Mesenchymal stem cell (in vitro differentiated cells and primary cell): ENCODE measurements at regions not wholly inside any gene's neighbourhood (a gene's known extent, or its start where the extent isn't known, plus 50 kb on each side); places are given as distances from the start of the nearest gene placed in this dataset.
"Not testable (repeated sequence)": the region's sequence is repeated elsewhere in the genome, so short reads cannot be mapped to it uniquely, and the experiment has no call there.

Source experiments
- DNase-seq: peaks from one replicate; pipeline ENCODE4 v3.0.0-alpha.2; 2013
- H2AFZ ChIP-seq: one replicate; pipeline ENCODE4 v1.6.1; 2013; ENCODE audit warnings: low read depth, mild to moderate bottlenecking, control low read depth, inconsistent platforms, low read length, moderate library complexity
- H2AK5ac ChIP-seq: 2 replicates; pipeline ENCODE4 v1.6.1; 2013; ENCODE audit warnings: low read length, moderate library complexity, mild to moderate bottlenecking, inconsistent platforms; ENCODE audit not compliant: severe bottlenecking
- H2BK120ac ChIP-seq: one replicate; pipeline ENCODE4 v1.6.1; 2013; ENCODE audit warnings: low read depth, mild to moderate bottlenecking, inconsistent platforms, low read length, moderate library complexity
- H2BK12ac ChIP-seq, 2 experiments: one replicate each; pipeline ENCODE4 v1.6.1; 2013; ENCODE audit warnings: inconsistent platforms in 2 of 2, low read length in 2 of 2, mild to moderate bottlenecking in 2 of 2, moderate library complexity in 2 of 2, control low read depth in 1 of 2
- H2BK15ac ChIP-seq: one replicate; pipeline ENCODE4 v1.6.1; 2013; ENCODE audit warnings: mild to moderate bottlenecking, low read depth, inconsistent platforms; ENCODE audit not compliant: poor library complexity, severe bottlenecking
- H2BK5ac ChIP-seq: 2 replicates; pipeline ENCODE4 v1.6.1; 2013; ENCODE audit warnings: low read depth, mild to moderate bottlenecking, low read length, control low read depth, inconsistent platforms; ENCODE audit not compliant: poor library complexity, severe bottlenecking
- H3K14ac ChIP-seq, 2 experiments: one replicate each; pipeline ENCODE4 v1.6.1; 2013; ENCODE audit warnings: inconsistent platforms in 2 of 2, low read length in 2 of 2, control low read depth in 1 of 2, mild to moderate bottlenecking in 1 of 2, moderate library complexity in 1 of 2
- H3K18ac ChIP-seq, 2 experiments: one replicate each; pipeline ENCODE4 v1.6.1; 2013; ENCODE audit warnings: inconsistent platforms in 2 of 2, low read length in 2 of 2, control low read depth in 1 of 2, low read depth in 1 of 2, mild to moderate bottlenecking in 1 of 2
- H3K23ac ChIP-seq, 2 experiments: one replicate each; pipeline ENCODE4 v1.6.1; 2013; ENCODE audit warnings: inconsistent platforms in 2 of 2, low read length in 2 of 2, mild to moderate bottlenecking in 2 of 2, moderate library complexity in 2 of 2, control low read depth in 1 of 2
- H3K27ac ChIP-seq: 2 replicates; pipeline ENCODE4 v1.5.1; 2013; ENCODE audit warnings: mild to moderate bottlenecking, moderate library complexity, low read length, control low read depth, inconsistent platforms; ENCODE audit not compliant: poor library complexity, severe bottlenecking
- H3K27me3 ChIP-seq, 2 experiments: 2 replicates each; pipeline versions ENCODE4 v1.6.1 to v1.7.0; 2013; ENCODE audit warnings: low read length in 2 of 2, mild to moderate bottlenecking in 2 of 2, moderate library complexity in 2 of 2, control low read depth in 1 of 2, inconsistent platforms in 1 of 2; ENCODE audit not compliant: control insufficient read depth in 1 of 2, insufficient read depth in 1 of 2
- H3K36me3 ChIP-seq, 2 experiments: 2 replicates each; pipeline versions ENCODE4 v1.6.1 to v1.7.0; 2013; ENCODE audit warnings: low read length in 2 of 2, control low read depth in 1 of 2, inconsistent platforms in 1 of 2, low read depth in 1 of 2, mild to moderate bottlenecking in 1 of 2; ENCODE audit not compliant: insufficient read depth in 2 of 2, control insufficient read depth in 1 of 2
- H3K4ac ChIP-seq, 2 experiments: one replicate each; pipeline ENCODE4 v1.6.1; 2013; ENCODE audit warnings: inconsistent platforms in 2 of 2, low read length in 2 of 2, mild to moderate bottlenecking in 2 of 2, moderate library complexity in 2 of 2, control low read depth in 1 of 2, low read depth in 1 of 2
- H3K4me1 ChIP-seq: 2 replicates; pipeline ENCODE4 v1.6.1; 2013; ENCODE audit warnings: low read depth, low read length, control low read depth; ENCODE audit not compliant: control insufficient read depth, insufficient read depth
- H3K4me2 ChIP-seq: 2 replicates; pipeline ENCODE4 v1.6.1; 2013; ENCODE audit warnings: low read length, mild to moderate bottlenecking, inconsistent platforms; ENCODE audit not compliant: poor library complexity, severe bottlenecking
- H3K4me3 ChIP-seq, 2 experiments: 2 replicates each; pipeline versions ENCODE4 v1.5.1 to v1.7.0; 2013; ENCODE audit warnings: low read length in 2 of 2, mild to moderate bottlenecking in 2 of 2, control low read depth in 1 of 2, low read depth in 1 of 2; ENCODE audit not compliant: insufficient read depth in 1 of 2
- H3K79me1 ChIP-seq: replicated peaks from 2 replicates; pipeline ENCODE4 v1.6.1; 2013; ENCODE audit warnings: mild to moderate bottlenecking, control low read depth, low read length, inconsistent platforms; ENCODE audit not compliant: poor library complexity, severe bottlenecking
- H3K9ac ChIP-seq: 2 replicates; pipeline ENCODE4 v1.7.0; 2013; ENCODE audit warnings: mild to moderate bottlenecking, low read length, moderate library complexity
- H3K9me3 ChIP-seq: 2 replicates; pipeline ENCODE4 v1.7.0; 2013; ENCODE audit warnings: mild to moderate bottlenecking, low read length; ENCODE audit not compliant: control insufficient read depth
- H4K8ac ChIP-seq: one replicate; pipeline ENCODE4 v1.6.1; 2013; ENCODE audit warnings: inconsistent platforms, mild to moderate bottlenecking, low read length, moderate library complexity
- H4K91ac ChIP-seq: one replicate; pipeline ENCODE4 v1.6.1; 2013; ENCODE audit warnings: mild to moderate bottlenecking, low read length, inconsistent platforms
- WGBS: methylation state at CpG from one replicate; pipeline ENCODE4 v1.1.7; 2013; ENCODE audit warnings: mixed read lengths; 5-methylcytosine and 5-hydroxymethylcytosine counted together

GRCh38 chr16:66087308-66087707, 279.2 kb upstream of the CDH5 start:
- no peak overlapping the region for H2AK5ac ChIP-seq
- H3K4me3 ChIP-seq, result no peak overlapping the region
- no peak overlapping the region for H3K14ac ChIP-seq

GRCh38 chr16:66085651-66086050, 280.8 kb upstream of the CDH5 start:
- no peaks in the 10 kb centered on the region for H3K36me3 ChIP-seq
- H3K9me3 ChIP-seq, result no peaks in the 10 kb centered on the region
- H2BK12ac ChIP-seq, result no peak overlapping the region
- H3K27ac ChIP-seq, result no peak overlapping the region
- DNase-seq, result no peak
- 92% methylated on average over 5 of the region's 5 CpGs for WGBS
- no peak overlapping the region for H3K23ac ChIP-seq
- no peak overlapping the region for H3K4me3 ChIP-seq
- H3K14ac ChIP-seq, result no peak overlapping the region
- H3K79me1 ChIP-seq, result no peaks in the 10 kb centered on the region
- H2BK120ac ChIP-seq, result no peak overlapping the region
- no peaks in the 10 kb centered on the region for H3K27me3 ChIP-seq
- no peak overlapping the region for H4K8ac ChIP-seq
- H3K9ac ChIP-seq, result no peak overlapping the region
- no peak overlapping the region for H3K4me2 ChIP-seq
- H4K91ac ChIP-seq, result no peak overlapping the region
- no peak overlapping the region for H2AFZ ChIP-seq
- no peaks in the 10 kb centered on the region for H3K4me1 ChIP-seq
- no peak overlapping the region for H3K18ac ChIP-seq
- H2BK5ac ChIP-seq, result no peak overlapping the region
- H3K4ac ChIP-seq, result no peak overlapping the region
- H2BK15ac ChIP-seq, result no peak overlapping the region
- no peak overlapping the region for H2AK5ac ChIP-seq

More at GRCh38 chr16:66087308-66087707, 279.2 kb upstream of the CDH5 start:
- Histone ChIP-seq H3K27me3 (no peaks in the 10 kb centered on the region), H3K4me1 (no peaks in the 10 kb centered on the region), H3K36me3 (no peaks in the 10 kb centered on the region), H2BK5ac (no peak overlapping the region), H2AFZ (no peak overlapping the region), H3K4ac (no peak overlapping the region), H3K9me3 (no peaks in the 10 kb centered on the region), H2BK12ac (no peak overlapping the region), H3K4me2 (no peak overlapping the region), H3K79me1 (no peaks in the 10 kb centered on the region), H4K91ac (no peak overlapping the region), H2BK120ac (no peak overlapping the region), H3K9ac (no peak overlapping the region), H3K18ac (no peak overlapping the region), H4K8ac (no peak overlapping the region), H3K23ac (no peak overlapping the region), H2BK15ac (no peak overlapping the region), H3K27ac (no peak overlapping the region)
- DNase-seq, result no peak

- no CpG with 5 or more reads among the region's 2 CpGs for WGBS
Observed at GRCh38 chr16:66084731-66085130, 281.8 kb upstream of the CDH5 start.

GRCh38 chr16:66084306-66084705, 282.2 kb upstream of the CDH5 start:
- no peak overlapping the region for H3K18ac ChIP-seq
- H2AFZ ChIP-seq, result no peak overlapping the region
- no peak overlapping the region for H3K27ac ChIP-seq
- H3K4me3 ChIP-seq, result no peak overlapping the region
- H3K4ac ChIP-seq, result no peak overlapping the region
- no peak overlapping the region for H2AK5ac ChIP-seq
- no peak overlapping the region for H3K14ac ChIP-seq
- no peak overlapping the region for H2BK15ac ChIP-seq
- H3K23ac ChIP-seq, result no peak overlapping the region
- H2BK120ac ChIP-seq, result no peak overlapping the region
- no peaks in the 10 kb centered on the region for H3K36me3 ChIP-seq
- H3K9ac ChIP-seq, result no peak overlapping the region
- no peaks in the 10 kb centered on the region for H3K27me3 ChIP-seq
- no peak overlapping the region for H4K91ac ChIP-seq
- no peaks in the 10 kb centered on the region for H3K9me3 ChIP-seq
- no peak overlapping the region for H4K8ac ChIP-seq
- no CpG with 5 or more reads among the region's 1 CpG for WGBS
- no peak for DNase-seq
- H3K4me1 ChIP-seq, result no peaks in the 10 kb centered on the region
- no peaks in the 10 kb centered on the region for H3K79me1 ChIP-seq
- H2BK12ac ChIP-seq, result no peak overlapping the region
- H3K4me2 ChIP-seq, result no peak overlapping the region
- H2BK5ac ChIP-seq, result no peak overlapping the region

More at GRCh38 chr16:66084731-66085130, 281.8 kb upstream of the CDH5 start:
- H4K91ac ChIP-seq, H3K4me1 ChIP-seq, H2AFZ ChIP-seq, H3K36me3 ChIP-seq, H2AK5ac ChIP-seq, H3K4ac ChIP-seq, H3K27ac ChIP-seq, H2BK120ac ChIP-seq, H2BK15ac ChIP-seq, H3K18ac ChIP-seq, H3K27me3 ChIP-seq, H3K4me2 ChIP-seq, H3K14ac ChIP-seq, H3K4me3 ChIP-seq, H2BK12ac ChIP-seq, H3K23ac ChIP-seq, H2BK5ac ChIP-seq, DNase-seq, H3K9ac ChIP-seq, H4K8ac ChIP-seq, H3K9me3 ChIP-seq, H3K79me1 ChIP-seq: not testable (repeated sequence)
